GM23338 (cell line): ENCODE measurements at regions not wholly inside any gene's neighbourhood (a gene's known extent, or its start where the extent isn't known, plus 50 kb on each side); places are given as distances from the start of the nearest gene placed in this dataset.
"Not testable (repeated sequence)": the region's sequence is repeated elsewhere in the genome, so short reads cannot be mapped to it uniquely, and the experiment has no call there.

ENCODE experiments used
- ATAC-seq: fragments of 200-7000 bp; cut with Tn5 transposase; 3 replicates; pipeline ENCODE4 v1.9.1; 2020
- DNase-seq: peaks from one replicate; pipeline ENCODE4 v3.0.0-alpha.2; 2015; ENCODE audit warnings: low spot score
- H2AFZ ChIP-seq: fragments of 200-600 bp; sonication (generic); 2 replicates; pipeline ENCODE4 v1.8.0; 2016; ENCODE audit warnings: antibody characterized with exemption, mild to moderate bottlenecking, moderate library complexity
- H3F3A ChIP-seq: fragments of 200-600 bp; sonication (generic); replicated peaks from 2 replicates; pipeline ENCODE4 v1.8.0; 2017; ENCODE audit warnings: antibody characterized with exemption, mixed run types, low read depth
- H3K27ac ChIP-seq: fragments of 200-600 bp; sonication (generic); 2 replicates; pipeline ENCODE4 v1.6.1; 2016; ENCODE audit warnings: low read depth
- H3K27me3 ChIP-seq: fragments of 200-600 bp; sonication (generic); 2 replicates; pipeline ENCODE4 v1.8.0; 2016; ENCODE audit warnings: mild to moderate bottlenecking, mixed run types, moderate library complexity; ENCODE audit not compliant: insufficient read depth
- H3K36me3 ChIP-seq: fragments of 200-600 bp; sonication (generic); 2 replicates; pipeline ENCODE4 v1.8.0; 2016; ENCODE audit warnings: mild to moderate bottlenecking; ENCODE audit not compliant: insufficient read depth
- H3K4me1 ChIP-seq: fragments of 200-600 bp; sonication (generic); 2 replicates; pipeline ENCODE4 v1.8.0; 2016; ENCODE audit warnings: mild to moderate bottlenecking, moderate library complexity; ENCODE audit not compliant: insufficient read depth
- H3K4me2 ChIP-seq: fragments of 200-600 bp; sonication (generic); 2 replicates; pipeline ENCODE4 v1.7.1; 2017; ENCODE audit warnings: mixed run types
- H3K4me3 ChIP-seq: fragments of 200-600 bp; sonication (generic); 2 replicates; pipeline ENCODE4 v1.6.1; 2016; ENCODE audit warnings: mixed run types
- H3K79me2 ChIP-seq: fragments of 200-600 bp; sonication (generic); replicated peaks from 2 replicates; pipeline ENCODE4 v1.8.0; 2017; ENCODE audit warnings: mild to moderate bottlenecking; ENCODE audit not compliant: insufficient read depth
- H3K9me2 ChIP-seq: fragments of 200-600 bp; sonication (generic); 2 replicates; pipeline ENCODE4 v1.8.0; 2017; ENCODE audit not compliant: insufficient read depth
- H4K20me1 ChIP-seq: fragments of 200-600 bp; sonication (generic); replicated peaks from 2 replicates; pipeline ENCODE4 v1.8.0; 2017; ENCODE audit warnings: mild to moderate bottlenecking; ENCODE audit not compliant: insufficient read depth
- H3K27ac Mint-ChIP-seq: 2 replicates; pipeline ENCODE4 v1.8.0; 2020; ENCODE audit warnings: inconsistent platforms, mild to moderate bottlenecking, moderate library complexity, mixed read lengths
- H3K27me3 Mint-ChIP-seq: 3 replicates; pipeline ENCODE4 v1.8.0; 2022; ENCODE audit warnings: low read depth, mild to moderate bottlenecking, moderate library complexity, mixed read lengths, inconsistent platforms; ENCODE audit not compliant: insufficient read depth, poor library complexity
- H3K36me3 Mint-ChIP-seq: 3 replicates; pipeline ENCODE4 v1.8.0; 2021; ENCODE audit warnings: low read depth, mild to moderate bottlenecking, inconsistent platforms, moderate library complexity, mixed read lengths
- H3K4me1 Mint-ChIP-seq: 3 replicates; pipeline ENCODE4 v1.8.0; 2020; ENCODE audit warnings: mild to moderate bottlenecking, inconsistent platforms, mixed read lengths
- H3K4me3 Mint-ChIP-seq: 3 replicates; pipeline ENCODE4 v1.8.0; 2021; ENCODE audit warnings: moderate library complexity, mild to moderate bottlenecking, inconsistent platforms, mixed read lengths
- H3K9me3 Mint-ChIP-seq: 3 replicates; pipeline ENCODE4 v1.8.0; 2020; ENCODE audit warnings: moderate library complexity, mild to moderate bottlenecking, inconsistent platforms, mixed read lengths
- NANOG ChIP-seq: IDR thresholded peaks from 2 replicates; pipeline ENCODE4 v1.6.1; 2016; ENCODE audit warnings: antibody characterized with exemption, borderline replicate concordance
- REST ChIP-seq: IDR thresholded peaks from one replicate; pipeline ENCODE4 v1.6.1; 2018; ENCODE audit warnings: antibody characterized with exemption; ENCODE audit not compliant: unreplicated experiment
- STAT1 ChIP-seq: IDR thresholded peaks from one replicate; pipeline ENCODE4 v1.6.1; 2016; ENCODE audit warnings: antibody characterized with exemption; ENCODE audit not compliant: unreplicated experiment
- TF ChIP-seq, protein P1 (sequence below): fragments of 250-450 bp; sonication (Bioruptor Pico); IDR thresholded peaks from 2 replicates; pipeline ENCODE4 v1.5.0; 2020; ENCODE audit warnings: mild to moderate bottlenecking, moderate library complexity
- TF ChIP-seq, protein P2 (sequence below): IDR thresholded peaks from 2 replicates; pipeline ENCODE4 v1.6.1; 2016; ENCODE audit warnings: antibody characterized with exemption

DNA sequence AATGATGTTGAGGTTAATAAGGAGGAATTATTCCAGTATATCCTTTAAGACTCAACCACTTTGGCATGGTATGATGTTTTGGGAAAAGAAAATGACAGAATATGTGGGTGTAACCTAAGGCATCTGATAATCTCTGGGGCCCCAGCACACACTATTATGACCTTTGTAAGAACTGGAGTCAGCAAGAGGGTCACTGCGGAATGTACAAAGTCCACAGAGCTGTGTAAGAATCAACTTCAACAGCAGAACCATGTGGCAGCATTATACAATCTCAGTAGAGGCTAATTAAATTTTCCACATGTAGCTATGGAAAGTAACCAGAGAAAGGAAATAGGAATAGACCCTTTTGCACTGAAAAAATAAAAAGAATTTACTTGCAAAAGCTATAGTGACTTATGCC is 445.1 kb upstream of the UBE2E3 start:
- Mint-ChIP-seq H3K27ac (no peak overlapping the region), H3K27me3 (no peaks in the 10 kb centered on the region), H3K9me3 (no peaks in the 10 kb centered on the region; the same call in 2 of the 3 replicates), H3K4me3 (no peak overlapping the region), H3K36me3 (no peaks in the 10 kb centered on the region), H3K4me1 (peaks cover 7% of the 10 kb centered on the region)
- no peaks in the 10 kb centered on the region for H3K79me2 ChIP-seq
- H3K27me3 ChIP-seq, result no peaks in the 10 kb centered on the region
- H4K20me1 ChIP-seq, result no peaks in the 10 kb centered on the region
- no peaks in the 10 kb centered on the region for H3K36me3 ChIP-seq
- no peak overlapping the region for H3K4me2 ChIP-seq
- H3F3A ChIP-seq, result no peaks in the 10 kb centered on the region
- H3K4me1 ChIP-seq, result peaks cover 6% of the 10 kb centered on the region; the same call in 1 of the 2 replicates
- no peaks in the 10 kb centered on the region for H3K9me2 ChIP-seq
- DNase-seq (no peak), ATAC-seq (no peak)
- no peak overlapping the region for H3K27ac ChIP-seq
- no peak overlapping the region for H3K4me3 ChIP-seq
- no peak for TF ChIP-seq STAT1
- no peak for TF ChIP-seq REST
- TF ChIP-seq NANOG, result no peak
- H2AFZ ChIP-seq, result no peak overlapping the region

DNA sequence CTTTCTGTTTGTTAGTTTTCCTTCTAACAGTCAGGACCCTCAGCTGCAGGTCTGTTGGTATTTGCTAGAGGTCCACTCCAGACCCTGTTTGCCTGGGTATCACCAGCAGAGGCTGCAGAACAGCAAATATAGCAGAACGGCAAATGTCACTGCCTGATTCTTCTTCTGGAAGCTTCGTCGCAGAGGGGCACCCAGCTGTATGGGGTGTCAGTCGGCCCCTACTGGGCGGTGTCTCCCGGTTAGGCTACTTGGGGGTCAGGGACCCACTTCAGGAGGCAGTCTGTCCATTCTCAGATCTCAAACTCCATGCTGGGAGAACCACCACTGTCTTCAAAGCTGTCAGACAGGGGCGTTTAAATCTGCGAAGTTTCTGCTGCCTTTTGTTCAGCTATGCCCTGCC is 448.6 kb upstream of the UBE2E3 start:
- not testable (repeated sequence) for H3K4me1 Mint-ChIP-seq, H3K4me3 Mint-ChIP-seq, H3K36me3 ChIP-seq, H3K4me1 ChIP-seq, ATAC-seq, H3K79me2 ChIP-seq, H3K4me3 ChIP-seq, H3F3A ChIP-seq, H2AFZ ChIP-seq, H3K27ac ChIP-seq, H3K27me3 Mint-ChIP-seq, H3K27ac Mint-ChIP-seq, H3K27me3 ChIP-seq, DNase-seq, H3K36me3 Mint-ChIP-seq, H3K9me3 Mint-ChIP-seq, H4K20me1 ChIP-seq, H3K9me2 ChIP-seq, H3K4me2 ChIP-seq

DNA sequence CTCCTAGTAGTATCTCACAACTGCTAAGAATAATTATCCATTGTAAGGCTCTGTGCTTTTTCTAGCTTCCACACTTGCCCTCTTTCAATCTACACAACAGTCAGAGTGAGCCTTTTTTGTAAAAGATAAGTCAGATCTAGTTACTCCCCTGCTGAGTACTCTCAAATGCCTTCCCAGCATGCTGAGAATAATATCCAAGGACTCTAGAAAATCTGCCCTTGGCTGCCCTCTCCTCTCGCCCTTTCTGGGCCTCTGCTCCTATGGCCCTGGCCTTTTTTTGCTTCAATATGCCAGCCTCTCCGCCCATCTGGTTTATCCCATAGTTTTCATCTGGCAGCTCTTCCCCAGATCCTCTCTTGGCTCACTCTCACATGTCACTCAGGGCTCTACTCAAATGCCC is 455.9 kb upstream of the UBE2E3 start:
- H3K9me2 ChIP-seq, result no peaks in the 10 kb centered on the region
- no peaks in the 10 kb centered on the region for H3F3A ChIP-seq
- Mint-ChIP-seq H3K36me3 (no peaks in the 10 kb centered on the region), H3K4me1 (peaks cover 8% of the 10 kb centered on the region), H3K27ac (no peak overlapping the region), H3K27me3 (no peaks in the 10 kb centered on the region), H3K9me3 (peaks cover 7% of the 10 kb centered on the region; the same call in 2 of the 3 replicates), H3K4me3 (no peak overlapping the region)
- H3K27me3 ChIP-seq, result no peaks in the 10 kb centered on the region
- no peaks in the 10 kb centered on the region for H4K20me1 ChIP-seq
- ATAC-seq (peak; percentile 66), DNase-seq (peak; percentile 14)
- H2AFZ ChIP-seq, result no peak overlapping the region
- no peaks in the 10 kb centered on the region for H3K79me2 ChIP-seq
- no peak overlapping the region for H3K4me3 ChIP-seq
- no peak overlapping the region for H3K27ac ChIP-seq
- H3K4me1 ChIP-seq, result no peaks in the 10 kb centered on the region
- no peaks in the 10 kb centered on the region for H3K36me3 ChIP-seq
- no peak overlapping the region for H3K4me2 ChIP-seq
- TF ChIP-seq, protein P1, sequence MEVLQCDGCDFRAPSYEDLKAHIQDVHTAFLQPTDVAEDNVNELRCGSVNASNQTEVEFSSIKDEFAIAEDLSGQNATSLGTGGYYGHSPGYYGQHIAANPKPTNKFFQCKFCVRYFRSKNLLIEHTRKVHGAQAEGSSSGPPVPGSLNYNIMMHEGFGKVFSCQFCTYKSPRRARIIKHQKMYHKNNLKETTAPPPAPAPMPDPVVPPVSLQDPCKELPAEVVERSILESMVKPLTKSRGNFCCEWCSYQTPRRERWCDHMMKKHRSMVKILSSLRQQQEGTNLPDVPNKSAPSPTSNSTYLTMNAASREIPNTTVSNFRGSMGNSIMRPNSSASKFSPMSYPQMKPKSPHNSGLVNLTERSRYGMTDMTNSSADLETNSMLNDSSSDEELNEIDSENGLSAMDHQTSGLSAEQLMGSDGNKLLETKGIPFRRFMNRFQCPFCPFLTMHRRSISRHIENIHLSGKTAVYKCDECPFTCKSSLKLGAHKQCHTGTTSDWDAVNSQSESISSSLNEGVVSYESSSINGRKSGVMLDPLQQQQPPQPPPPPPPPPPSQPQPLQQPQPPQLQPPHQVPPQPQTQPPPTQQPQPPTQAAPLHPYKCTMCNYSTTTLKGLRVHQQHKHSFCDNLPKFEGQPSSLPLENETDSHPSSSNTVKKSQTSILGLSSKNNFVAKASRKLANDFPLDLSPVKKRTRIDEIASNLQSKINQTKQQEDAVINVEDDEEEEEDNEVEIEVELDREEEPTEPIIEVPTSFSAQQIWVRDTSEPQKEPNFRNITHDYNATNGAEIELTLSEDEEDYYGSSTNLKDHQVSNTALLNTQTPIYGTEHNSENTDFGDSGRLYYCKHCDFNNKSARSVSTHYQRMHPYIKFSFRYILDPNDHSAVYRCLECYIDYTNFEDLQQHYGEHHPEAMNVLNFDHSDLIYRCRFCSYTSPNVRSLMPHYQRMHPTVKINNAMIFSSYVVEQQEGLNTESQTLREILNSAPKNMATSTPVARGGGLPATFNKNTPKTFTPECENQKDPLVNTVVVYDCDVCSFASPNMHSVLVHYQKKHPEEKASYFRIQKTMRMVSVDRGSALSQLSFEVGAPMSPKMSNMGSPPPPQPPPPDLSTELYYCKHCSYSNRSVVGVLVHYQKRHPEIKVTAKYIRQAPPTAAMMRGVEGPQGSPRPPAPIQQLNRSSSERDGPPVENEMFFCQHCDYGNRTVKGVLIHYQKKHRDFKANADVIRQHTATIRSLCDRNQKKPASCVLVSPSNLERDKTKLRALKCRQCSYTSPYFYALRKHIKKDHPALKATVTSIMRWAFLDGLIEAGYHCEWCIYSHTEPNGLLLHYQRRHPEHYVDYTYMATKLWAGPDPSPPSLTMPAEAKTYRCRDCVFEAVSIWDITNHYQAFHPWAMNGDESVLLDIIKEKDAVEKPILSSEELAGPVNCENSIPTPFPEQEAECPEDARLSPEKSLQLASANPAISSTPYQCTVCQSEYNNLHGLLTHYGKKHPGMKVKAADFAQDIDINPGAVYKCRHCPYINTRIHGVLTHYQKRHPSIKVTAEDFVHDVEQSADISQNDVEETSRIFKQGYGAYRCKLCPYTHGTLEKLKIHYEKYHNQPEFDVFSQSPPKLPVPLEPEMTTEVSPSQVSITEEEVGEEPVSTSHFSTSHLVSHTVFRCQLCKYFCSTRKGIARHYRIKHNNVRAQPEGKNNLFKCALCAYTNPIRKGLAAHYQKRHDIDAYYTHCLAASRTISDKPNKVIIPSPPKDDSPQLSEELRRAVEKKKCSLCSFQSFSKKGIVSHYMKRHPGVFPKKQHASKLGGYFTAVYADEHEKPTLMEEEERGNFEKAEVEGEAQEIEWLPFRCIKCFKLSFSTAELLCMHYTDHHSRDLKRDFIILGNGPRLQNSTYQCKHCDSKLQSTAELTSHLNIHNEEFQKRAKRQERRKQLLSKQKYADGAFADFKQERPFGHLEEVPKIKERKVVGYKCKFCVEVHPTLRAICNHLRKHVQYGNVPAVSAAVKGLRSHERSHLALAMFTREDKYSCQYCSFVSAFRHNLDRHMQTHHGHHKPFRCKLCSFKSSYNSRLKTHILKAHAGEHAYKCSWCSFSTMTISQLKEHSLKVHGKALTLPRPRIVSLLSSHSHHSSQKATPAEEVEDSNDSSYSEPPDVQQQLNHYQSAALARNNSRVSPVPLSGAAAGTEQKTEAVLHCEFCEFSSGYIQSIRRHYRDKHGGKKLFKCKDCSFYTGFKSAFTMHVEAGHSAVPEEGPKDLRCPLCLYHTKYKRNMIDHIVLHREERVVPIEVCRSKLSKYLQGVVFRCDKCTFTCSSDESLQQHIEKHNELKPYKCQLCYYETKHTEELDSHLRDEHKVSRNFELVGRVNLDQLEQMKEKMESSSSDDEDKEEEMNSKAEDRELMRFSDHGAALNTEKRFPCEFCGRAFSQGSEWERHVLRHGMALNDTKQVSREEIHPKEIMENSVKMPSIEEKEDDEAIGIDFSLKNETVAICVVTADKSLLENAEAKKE (CRISPR knock-in tag), result no peak
- TF ChIP-seq STAT1, result no peak
- TF ChIP-seq, protein P2, sequence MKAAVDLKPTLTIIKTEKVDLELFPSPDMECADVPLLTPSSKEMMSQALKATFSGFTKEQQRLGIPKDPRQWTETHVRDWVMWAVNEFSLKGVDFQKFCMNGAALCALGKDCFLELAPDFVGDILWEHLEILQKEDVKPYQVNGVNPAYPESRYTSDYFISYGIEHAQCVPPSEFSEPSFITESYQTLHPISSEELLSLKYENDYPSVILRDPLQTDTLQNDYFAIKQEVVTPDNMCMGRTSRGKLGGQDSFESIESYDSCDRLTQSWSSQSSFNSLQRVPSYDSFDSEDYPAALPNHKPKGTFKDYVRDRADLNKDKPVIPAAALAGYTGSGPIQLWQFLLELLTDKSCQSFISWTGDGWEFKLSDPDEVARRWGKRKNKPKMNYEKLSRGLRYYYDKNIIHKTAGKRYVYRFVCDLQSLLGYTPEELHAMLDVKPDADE, result no peak
